ENCODE measurements at regions not wholly inside any gene's neighbourhood (a gene's known extent, or its start where the extent isn't known, plus 50 kb on each side); places are given as distances from the start of the nearest gene placed in this dataset.
"Not testable (repeated sequence)": the region's sequence is repeated elsewhere in the genome, so short reads cannot be mapped to it uniquely, and the experiment has no call there.

DNA sequence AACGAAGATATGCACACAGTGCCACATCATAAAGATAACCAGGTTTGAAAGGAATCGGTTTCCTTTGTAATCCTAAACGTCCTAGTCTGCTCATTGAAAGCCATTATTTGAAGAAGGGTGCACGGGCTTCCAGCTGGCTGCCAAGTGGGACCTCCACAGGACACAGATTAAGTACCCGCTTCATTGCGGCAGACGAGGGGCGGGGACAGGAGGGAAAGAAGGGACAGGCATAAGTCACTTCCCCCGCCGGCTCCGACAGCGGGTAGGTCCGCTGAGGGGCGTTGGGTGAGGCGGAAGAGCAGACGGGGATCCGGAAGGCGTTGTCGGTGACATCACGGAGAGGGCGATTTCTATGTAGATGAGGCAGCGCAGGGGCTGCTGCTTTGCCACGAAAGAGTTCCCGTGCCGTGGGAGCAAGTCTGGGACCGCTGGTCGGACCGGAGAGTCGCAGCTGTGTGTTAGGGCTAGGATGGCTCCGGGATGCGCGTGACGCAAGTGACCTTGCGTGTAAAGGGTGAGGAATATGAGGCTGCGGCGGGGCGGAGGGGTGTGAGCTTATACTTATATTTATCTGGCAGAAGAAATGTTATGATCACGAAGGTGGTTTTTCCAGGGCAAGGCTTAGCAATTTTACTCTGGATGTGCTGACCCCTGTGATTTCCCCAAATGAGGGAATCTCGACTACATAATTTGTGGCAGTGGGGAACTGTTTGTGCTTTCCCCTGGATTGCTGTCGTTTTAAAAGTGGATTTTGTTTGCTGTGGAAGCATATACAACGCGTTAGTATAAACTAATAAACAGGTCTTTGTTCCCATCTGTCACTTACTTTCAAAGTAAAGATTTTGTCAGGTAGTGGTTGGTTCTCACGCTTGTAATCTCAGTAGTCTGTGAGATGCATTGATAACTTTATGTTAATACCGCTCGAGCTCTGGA is 80.7 kb downstream of the PPIAL4G start:
- not testable (repeated sequence) for H3K27me3 ChIP-seq (ENCODE audit: insufficient read depth, poor library complexity, severe bottlenecking); H3K4me1 ChIP-seq (ENCODE audit: insufficient read depth, poor library complexity, severe bottlenecking); H3K36me3 ChIP-seq (ENCODE audit: low read depth); H3K9me3 ChIP-seq (ENCODE audit: severe bottlenecking)
- ATAC-seq (ENCODE audit: low read depth) = peak; percentile 92
- peak overlapping the region; percentile 31 for H3K27ac ChIP-seq (ENCODE audit: poor library complexity, severe bottlenecking)
- peak overlapping the region; percentile 40 for H3K4me3 ChIP-seq (ENCODE audit: severe bottlenecking)
- DNase-seq (ENCODE audit: low spot score) = peak; percentile 65

DNA sequence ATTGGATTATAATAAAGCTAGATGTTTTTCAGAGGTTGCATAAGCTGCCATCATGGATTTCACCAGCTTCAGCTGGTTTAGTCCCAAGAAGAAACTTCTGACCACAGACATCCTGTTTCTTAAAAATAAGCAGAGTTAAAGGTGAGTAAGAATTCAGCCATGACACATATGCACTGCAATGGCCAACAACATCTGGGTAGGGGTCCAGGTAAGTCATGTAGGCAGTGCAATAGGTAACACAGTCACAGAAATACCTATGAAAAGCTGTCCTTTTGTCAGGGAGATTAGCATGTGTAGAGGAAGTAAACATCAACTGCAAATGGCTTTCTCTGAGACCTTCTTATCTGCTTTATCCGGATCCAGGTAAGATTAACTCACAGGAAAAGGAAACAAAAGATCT is 85.6 kb downstream of the PPIAL4G start:
- not testable (repeated sequence) for H3K27ac ChIP-seq (ENCODE audit: poor library complexity, severe bottlenecking); ATAC-seq (ENCODE audit: low read depth); H3K36me3 ChIP-seq (ENCODE audit: low read depth); H3K9me3 ChIP-seq (ENCODE audit: severe bottlenecking); H3K4me3 ChIP-seq (ENCODE audit: severe bottlenecking); H3K4me1 ChIP-seq (ENCODE audit: insufficient read depth, poor library complexity, severe bottlenecking); H3K27me3 ChIP-seq (ENCODE audit: insufficient read depth, poor library complexity, severe bottlenecking); DNase-seq (ENCODE audit: low spot score)

DNA sequence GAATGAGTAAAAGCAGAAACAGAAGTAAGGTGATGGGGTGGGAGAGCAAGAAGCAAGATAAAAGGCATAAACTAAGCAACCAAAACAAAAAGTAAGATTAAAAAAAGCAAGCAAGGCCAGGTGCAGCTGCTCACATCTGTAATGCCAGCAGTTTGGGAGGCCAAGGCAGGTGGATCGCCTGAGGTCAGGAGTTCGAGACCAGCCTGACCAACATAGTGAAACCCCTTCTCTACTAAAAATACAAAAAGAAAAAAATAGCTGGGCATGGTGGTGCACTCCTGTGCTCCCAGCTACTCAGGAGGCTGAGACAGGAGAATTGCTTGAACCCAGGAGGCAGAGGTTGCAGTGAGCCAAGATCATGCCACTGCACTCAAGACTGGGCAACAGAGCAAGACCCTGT is 90.6 kb downstream of the PPIAL4G start:
- H3K9me3 ChIP-seq (ENCODE audit: severe bottlenecking); ATAC-seq (ENCODE audit: low read depth); H3K4me3 ChIP-seq (ENCODE audit: severe bottlenecking); H3K4me1 ChIP-seq (ENCODE audit: insufficient read depth, poor library complexity, severe bottlenecking); H3K36me3 ChIP-seq (ENCODE audit: low read depth); DNase-seq (ENCODE audit: low spot score); H3K27me3 ChIP-seq (ENCODE audit: insufficient read depth, poor library complexity, severe bottlenecking); H3K27ac ChIP-seq (ENCODE audit: poor library complexity, severe bottlenecking): not testable (repeated sequence)

DNA sequence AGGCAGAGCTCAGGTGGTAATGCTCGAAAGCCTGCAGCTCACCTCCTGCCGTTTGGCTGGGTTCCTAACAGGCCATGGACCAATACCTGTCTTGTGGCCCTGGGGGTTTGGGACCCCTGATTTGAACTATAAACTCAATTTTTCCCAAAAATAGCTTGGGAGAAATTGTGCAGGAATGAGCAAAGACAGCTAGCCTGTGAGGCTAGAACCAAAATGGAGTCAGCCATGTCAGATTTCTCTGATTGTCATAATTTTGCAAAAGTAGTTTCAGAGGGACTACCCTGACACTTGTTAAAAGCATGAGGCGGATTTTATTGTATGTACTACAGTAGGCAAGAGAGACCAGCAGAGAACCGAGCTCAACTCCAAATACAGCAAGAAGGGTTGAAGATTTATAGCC is 91.8 kb downstream of the PPIAL4G start:
- H3K27me3 ChIP-seq (ENCODE audit: insufficient read depth, poor library complexity, severe bottlenecking); H3K27ac ChIP-seq (ENCODE audit: poor library complexity, severe bottlenecking); ATAC-seq (ENCODE audit: low read depth); H3K4me1 ChIP-seq (ENCODE audit: insufficient read depth, poor library complexity, severe bottlenecking); H3K9me3 ChIP-seq (ENCODE audit: severe bottlenecking); H3K4me3 ChIP-seq (ENCODE audit: severe bottlenecking); H3K36me3 ChIP-seq (ENCODE audit: low read depth); DNase-seq (ENCODE audit: low spot score): not testable (repeated sequence)

DNA sequence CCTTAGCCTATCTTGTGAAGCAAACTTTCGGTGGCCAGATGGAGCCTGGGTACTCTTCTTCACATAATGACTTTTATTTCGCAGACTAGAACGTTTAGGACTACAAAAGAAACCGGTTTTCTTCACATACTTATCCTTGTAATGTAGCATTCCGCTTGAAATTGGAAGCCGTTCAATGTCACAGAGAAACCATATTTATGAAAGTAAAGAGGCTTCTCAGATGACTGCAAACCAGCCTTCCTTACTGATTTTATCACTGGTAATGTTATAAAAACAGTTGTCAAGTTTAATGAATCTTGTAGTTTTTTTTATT is 94.1 kb downstream of the PPIAL4G start:
- Histone ChIP-seq H3K4me1 (ENCODE audit: insufficient read depth, poor library complexity, severe bottlenecking) (peaks cover 5% of the 10 kb centered on the region), H3K4me3 (ENCODE audit: severe bottlenecking) (peak overlapping the region; percentile 29), H3K9me3 (ENCODE audit: severe bottlenecking) (no peaks in the 10 kb centered on the region), H3K36me3 (ENCODE audit: low read depth) (no peaks in the 10 kb centered on the region), H3K27me3 (ENCODE audit: insufficient read depth, poor library complexity, severe bottlenecking) (no peaks in the 10 kb centered on the region), H3K27ac (ENCODE audit: poor library complexity, severe bottlenecking) (peak overlapping the region; percentile 18)
- ATAC-seq (ENCODE audit: low read depth) = no peak
- TF ChIP-seq, protein P1, sequence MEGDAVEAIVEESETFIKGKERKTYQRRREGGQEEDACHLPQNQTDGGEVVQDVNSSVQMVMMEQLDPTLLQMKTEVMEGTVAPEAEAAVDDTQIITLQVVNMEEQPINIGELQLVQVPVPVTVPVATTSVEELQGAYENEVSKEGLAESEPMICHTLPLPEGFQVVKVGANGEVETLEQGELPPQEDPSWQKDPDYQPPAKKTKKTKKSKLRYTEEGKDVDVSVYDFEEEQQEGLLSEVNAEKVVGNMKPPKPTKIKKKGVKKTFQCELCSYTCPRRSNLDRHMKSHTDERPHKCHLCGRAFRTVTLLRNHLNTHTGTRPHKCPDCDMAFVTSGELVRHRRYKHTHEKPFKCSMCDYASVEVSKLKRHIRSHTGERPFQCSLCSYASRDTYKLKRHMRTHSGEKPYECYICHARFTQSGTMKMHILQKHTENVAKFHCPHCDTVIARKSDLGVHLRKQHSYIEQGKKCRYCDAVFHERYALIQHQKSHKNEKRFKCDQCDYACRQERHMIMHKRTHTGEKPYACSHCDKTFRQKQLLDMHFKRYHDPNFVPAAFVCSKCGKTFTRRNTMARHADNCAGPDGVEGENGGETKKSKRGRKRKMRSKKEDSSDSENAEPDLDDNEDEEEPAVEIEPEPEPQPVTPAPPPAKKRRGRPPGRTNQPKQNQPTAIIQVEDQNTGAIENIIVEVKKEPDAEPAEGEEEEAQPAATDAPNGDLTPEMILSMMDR (IDR thresholded peaks at IDR 0.05; ENCODE audit: poor library complexity, severe bottlenecking) = no peak
- no peak for DNase-seq (ENCODE audit: low spot score)

DNA sequence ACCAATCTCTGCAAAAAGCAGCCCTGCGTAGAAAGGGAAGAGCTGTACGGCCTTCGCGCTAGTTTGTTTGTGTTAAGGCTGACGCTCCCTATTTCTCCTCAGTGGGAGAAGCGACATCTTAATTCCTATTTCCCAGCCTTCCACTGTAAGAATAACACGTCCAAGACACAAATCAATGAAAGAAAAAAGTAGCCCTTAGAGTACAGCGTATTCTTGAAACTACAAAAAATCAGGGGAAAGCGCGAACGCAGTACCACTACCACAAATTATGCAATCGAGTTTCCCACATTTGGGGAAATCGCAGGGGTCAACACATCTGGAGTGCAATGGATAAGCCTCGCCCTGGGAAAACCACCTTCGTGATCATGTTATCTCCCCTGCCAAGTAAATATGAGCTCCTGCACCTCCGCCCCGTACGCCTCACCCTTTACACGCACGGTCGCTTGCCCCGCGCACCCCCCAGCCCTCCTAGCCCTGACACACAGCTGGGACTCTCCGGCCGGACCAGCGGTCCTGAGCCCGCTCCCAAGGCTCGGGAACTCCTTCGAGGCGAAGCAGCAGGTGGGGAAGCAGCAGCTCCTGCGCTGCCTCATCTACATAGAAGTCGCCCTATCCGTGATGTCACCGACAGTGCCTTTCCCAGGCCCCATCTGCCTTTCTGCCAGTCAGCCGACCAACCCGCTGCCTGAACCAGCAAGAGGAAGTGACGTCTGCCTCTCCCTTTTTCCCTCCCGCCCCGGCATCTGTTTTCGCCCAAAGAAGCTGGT is 94.7 kb downstream of the PPIAL4G start:
- Histone ChIP-seq H3K27ac (ENCODE audit: poor library complexity, severe bottlenecking) (peak overlapping the region; percentile 18), H3K27me3 (ENCODE audit: insufficient read depth, poor library complexity, severe bottlenecking) (no peaks in the 10 kb centered on the region), H3K9me3 (ENCODE audit: severe bottlenecking) (no peaks in the 10 kb centered on the region), H3K4me3 (ENCODE audit: severe bottlenecking) (peak overlapping the region; percentile 29), H3K36me3 (ENCODE audit: low read depth) (no peaks in the 10 kb centered on the region), H3K4me1 (ENCODE audit: insufficient read depth, poor library complexity, severe bottlenecking) (peaks cover 5% of the 10 kb centered on the region)
- TF ChIP-seq, protein P1 (IDR thresholded peaks at IDR 0.05; ENCODE audit: poor library complexity, severe bottlenecking) = no peak
- ATAC-seq (ENCODE audit: low read depth) (peak; percentile 58), DNase-seq (ENCODE audit: low spot score) (peak; percentile 77)

DNA sequence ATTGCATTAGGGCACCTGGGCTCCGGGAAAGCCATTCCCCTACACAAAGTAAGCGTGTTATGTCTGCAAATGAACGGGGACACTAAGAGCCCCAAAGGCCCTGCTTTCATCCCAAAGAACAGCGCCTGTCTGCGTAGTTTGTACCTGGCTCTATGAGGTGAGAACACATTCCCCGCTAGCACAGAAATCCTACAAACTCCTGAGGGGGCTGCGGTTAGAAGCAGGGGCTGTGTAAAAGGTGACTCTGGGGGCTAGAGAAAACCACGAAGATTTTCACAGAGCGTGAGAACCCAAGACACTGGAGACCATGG is 95.2 kb downstream of the PPIAL4G start:
- H3K4me3 ChIP-seq (ENCODE audit: severe bottlenecking); ATAC-seq (ENCODE audit: low read depth): not testable (repeated sequence)

DNA sequence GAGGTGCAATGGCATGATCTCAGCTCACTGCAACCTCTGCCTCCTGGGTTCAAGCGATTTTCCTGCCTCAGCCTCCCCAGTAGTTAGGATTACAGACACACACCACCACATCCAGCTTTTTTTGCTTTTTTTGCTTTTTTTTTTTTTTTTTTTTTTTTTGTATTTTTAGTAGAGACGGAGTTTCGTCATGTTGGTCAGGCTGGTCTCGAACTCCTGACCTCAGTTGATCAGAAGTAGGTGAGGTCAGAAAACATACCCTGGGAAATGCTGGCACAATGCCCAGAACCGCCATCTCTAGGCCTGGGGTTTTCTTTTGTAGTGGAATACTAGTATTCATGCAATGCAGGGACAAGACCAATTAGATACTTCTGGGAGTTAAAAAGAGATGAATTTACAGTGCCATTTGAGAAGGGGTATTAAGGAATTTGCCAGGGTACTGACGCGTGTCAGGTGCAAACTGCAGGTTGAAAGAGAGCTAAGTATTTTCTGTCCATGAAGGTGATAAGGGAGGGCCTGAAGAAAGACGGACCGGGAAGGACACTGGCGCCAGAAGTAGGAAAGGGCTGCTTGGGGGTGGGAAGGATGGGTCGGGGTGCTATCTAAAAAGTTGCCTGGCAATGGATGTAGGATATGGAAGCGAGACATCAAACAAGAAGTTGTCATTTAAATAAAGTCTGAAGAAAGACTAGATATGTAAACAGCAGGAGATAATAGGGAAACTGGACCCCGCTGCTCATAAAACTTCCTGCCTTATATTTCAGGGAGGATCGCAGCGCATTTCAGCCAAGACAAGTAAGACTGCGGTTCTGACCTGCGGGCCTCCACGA is 95.8 kb downstream of the PPIAL4G start:
- not testable (repeated sequence) for H3K4me1 ChIP-seq (ENCODE audit: insufficient read depth, poor library complexity, severe bottlenecking); H3K36me3 ChIP-seq (ENCODE audit: low read depth); DNase-seq (ENCODE audit: low spot score); H3K9me3 ChIP-seq (ENCODE audit: severe bottlenecking); H3K4me3 ChIP-seq (ENCODE audit: severe bottlenecking); H3K27ac ChIP-seq (ENCODE audit: poor library complexity, severe bottlenecking); H3K27me3 ChIP-seq (ENCODE audit: insufficient read depth, poor library complexity, severe bottlenecking); ATAC-seq (ENCODE audit: low read depth)

More for the DNA sequence above, 95.2 kb downstream of the PPIAL4G start:
- not testable (repeated sequence) for H3K27me3 ChIP-seq (ENCODE audit: insufficient read depth, poor library complexity, severe bottlenecking); H3K9me3 ChIP-seq (ENCODE audit: severe bottlenecking); H3K27ac ChIP-seq (ENCODE audit: poor library complexity, severe bottlenecking); H3K4me1 ChIP-seq (ENCODE audit: insufficient read depth, poor library complexity, severe bottlenecking); H3K36me3 ChIP-seq (ENCODE audit: low read depth); DNase-seq (ENCODE audit: low spot score)

Data from RWPE2 (cell line).